ENCODE measurements at regions not wholly inside any gene's neighbourhood (a gene's known extent, or its start where the extent isn't known, plus 50 kb on each side); places are given as distances from the start of the nearest gene placed in this dataset.

GRCh38 chr12:127885954-127886750 lies 380.8 kb upstream of the TMEM132C start:
- no peaks in the 10 kb centered on the region for H3K9me3 ChIP-seq (ENCODE audit: control insufficient read depth, insufficient read depth, low read length)
- H3K9ac ChIP-seq (ENCODE audit: low read depth, low read length) = no peak overlapping the region
- no peaks in the 10 kb centered on the region for H3K4me1 ChIP-seq (ENCODE audit: control insufficient read depth, insufficient read depth, low read length)
- no peaks in the 10 kb centered on the region for H3K27me3 ChIP-seq (ENCODE audit: control insufficient read depth, insufficient read depth, low read length)
- H3K4me3 ChIP-seq (ENCODE audit: low read depth, low read length) = no peak overlapping the region
- no peaks in the 10 kb centered on the region for H3K36me3 ChIP-seq (ENCODE audit: control insufficient read depth, insufficient read depth, low read length)

- Histone ChIP-seq H3K4me1 (ENCODE audit: control insufficient read depth, insufficient read depth, low read length) (no peaks in the 10 kb centered on the region), H3K9me3 (ENCODE audit: control insufficient read depth, insufficient read depth, low read length) (no peaks in the 10 kb centered on the region), H3K36me3 (ENCODE audit: control insufficient read depth, insufficient read depth, low read length) (no peaks in the 10 kb centered on the region), H3K4me3 (ENCODE audit: low read depth, low read length) (no peak overlapping the region), H3K9ac (ENCODE audit: low read depth, low read length) (no peak overlapping the region), H3K27me3 (ENCODE audit: control insufficient read depth, insufficient read depth, low read length) (no peaks in the 10 kb centered on the region)
These were observed 380.1 kb upstream of the TMEM132C start for GRCh38 chr12:127886827-127887226.

GRCh38 chr12:127888943-127889719 lies 377.8 kb upstream of the TMEM132C start:
- H3K9ac ChIP-seq (ENCODE audit: low read depth, low read length) = no peak overlapping the region
- H3K27me3 ChIP-seq (ENCODE audit: control insufficient read depth, insufficient read depth, low read length) = no peaks in the 10 kb centered on the region
- no peaks in the 10 kb centered on the region for H3K36me3 ChIP-seq (ENCODE audit: control insufficient read depth, insufficient read depth, low read length)
- no peak overlapping the region for H3K4me3 ChIP-seq (ENCODE audit: low read depth, low read length)
- H3K4me1 ChIP-seq (ENCODE audit: control insufficient read depth, insufficient read depth, low read length) = peaks cover 3% of the 10 kb centered on the region
- no peaks in the 10 kb centered on the region for H3K9me3 ChIP-seq (ENCODE audit: control insufficient read depth, insufficient read depth, low read length)

- H3K9me3 ChIP-seq (ENCODE audit: control insufficient read depth, insufficient read depth, low read length) = no peaks in the 10 kb centered on the region
- no peak overlapping the region for H3K4me3 ChIP-seq (ENCODE audit: low read depth, low read length)
- no peaks in the 10 kb centered on the region for H3K27me3 ChIP-seq (ENCODE audit: control insufficient read depth, insufficient read depth, low read length)
- H3K4me1 ChIP-seq (ENCODE audit: control insufficient read depth, insufficient read depth, low read length) = peaks cover 7% of the 10 kb centered on the region
- no peaks in the 10 kb centered on the region for H3K36me3 ChIP-seq (ENCODE audit: control insufficient read depth, insufficient read depth, low read length)
- no peak overlapping the region for H3K9ac ChIP-seq (ENCODE audit: low read depth, low read length)
These were observed 372.9 kb upstream of the TMEM132C start for GRCh38 chr12:127893895-127894609.

- H3K4me1 ChIP-seq (ENCODE audit: control insufficient read depth, insufficient read depth, low read length) = peaks cover 7% of the 10 kb centered on the region
- no peaks in the 10 kb centered on the region for H3K27me3 ChIP-seq (ENCODE audit: control insufficient read depth, insufficient read depth, low read length)
- H3K9ac ChIP-seq (ENCODE audit: low read depth, low read length) = no peak overlapping the region
- H3K36me3 ChIP-seq (ENCODE audit: control insufficient read depth, insufficient read depth, low read length) = no peaks in the 10 kb centered on the region
- H3K4me3 ChIP-seq (ENCODE audit: low read depth, low read length) = no peak overlapping the region
- no peaks in the 10 kb centered on the region for H3K9me3 ChIP-seq (ENCODE audit: control insufficient read depth, insufficient read depth, low read length)
These were observed 370.3 kb upstream of the TMEM132C start for GRCh38 chr12:127896661-127897060.

- Histone ChIP-seq H3K4me1 (ENCODE audit: control insufficient read depth, insufficient read depth, low read length) (peaks cover 5% of the 10 kb centered on the region), H3K4me3 (ENCODE audit: low read depth, low read length) (no peak overlapping the region), H3K9ac (ENCODE audit: low read depth, low read length) (no peak overlapping the region), H3K9me3 (ENCODE audit: control insufficient read depth, insufficient read depth, low read length) (no peaks in the 10 kb centered on the region), H3K27me3 (ENCODE audit: control insufficient read depth, insufficient read depth, low read length) (no peaks in the 10 kb centered on the region), H3K36me3 (ENCODE audit: control insufficient read depth, insufficient read depth, low read length) (no peaks in the 10 kb centered on the region)
These were observed 368.4 kb upstream of the TMEM132C start for GRCh38 chr12:127898616-127899015.

- Histone ChIP-seq H3K4me3 (ENCODE audit: low read depth, low read length) (no peak overlapping the region), H3K27me3 (ENCODE audit: control insufficient read depth, insufficient read depth, low read length) (no peaks in the 10 kb centered on the region)
These were observed 367.0 kb upstream of the TMEM132C start for GRCh38 chr12:127899971-127900370.

GRCh38 chr12:127900386-127900785 lies 366.6 kb upstream of the TMEM132C start:
- Histone ChIP-seq H3K9me3 (ENCODE audit: control insufficient read depth, insufficient read depth, low read length) (no peaks in the 10 kb centered on the region), H3K4me1 (ENCODE audit: control insufficient read depth, insufficient read depth, low read length) (no peaks in the 10 kb centered on the region), H3K9ac (ENCODE audit: low read depth, low read length) (no peak overlapping the region), H3K27me3 (ENCODE audit: control insufficient read depth, insufficient read depth, low read length) (no peaks in the 10 kb centered on the region), H3K4me3 (ENCODE audit: low read depth, low read length) (no peak overlapping the region), H3K36me3 (ENCODE audit: control insufficient read depth, insufficient read depth, low read length) (no peaks in the 10 kb centered on the region)

More at GRCh38 chr12:127899971-127900370, 367.0 kb upstream of the TMEM132C start:
- no peak overlapping the region for H3K9ac ChIP-seq (ENCODE audit: low read depth, low read length)
- H3K9me3 ChIP-seq (ENCODE audit: control insufficient read depth, insufficient read depth, low read length) = no peaks in the 10 kb centered on the region
- no peaks in the 10 kb centered on the region for H3K36me3 ChIP-seq (ENCODE audit: control insufficient read depth, insufficient read depth, low read length)
- H3K4me1 ChIP-seq (ENCODE audit: control insufficient read depth, insufficient read depth, low read length) = no peaks in the 10 kb centered on the region

- Histone ChIP-seq H3K4me1 (ENCODE audit: control insufficient read depth, insufficient read depth, low read length) (no peaks in the 10 kb centered on the region), H3K9ac (ENCODE audit: low read depth, low read length) (no peak overlapping the region), H3K4me3 (ENCODE audit: low read depth, low read length) (no peak overlapping the region), H3K27me3 (ENCODE audit: control insufficient read depth, insufficient read depth, low read length) (no peaks in the 10 kb centered on the region), H3K9me3 (ENCODE audit: control insufficient read depth, insufficient read depth, low read length) (no peaks in the 10 kb centered on the region), H3K36me3 (ENCODE audit: control insufficient read depth, insufficient read depth, low read length) (no peaks in the 10 kb centered on the region)
These were observed 363.8 kb upstream of the TMEM132C start for GRCh38 chr12:127903146-127903545.

GRCh38 chr12:127909041-127909440 lies 357.9 kb upstream of the TMEM132C start:
- Histone ChIP-seq H3K36me3 (ENCODE audit: control insufficient read depth, insufficient read depth, low read length) (no peaks in the 10 kb centered on the region), H3K4me1 (ENCODE audit: control insufficient read depth, insufficient read depth, low read length) (no peaks in the 10 kb centered on the region), H3K9ac (ENCODE audit: low read depth, low read length) (no peak overlapping the region), H3K4me3 (ENCODE audit: low read depth, low read length) (no peak overlapping the region), H3K9me3 (ENCODE audit: control insufficient read depth, insufficient read depth, low read length) (no peaks in the 10 kb centered on the region), H3K27me3 (ENCODE audit: control insufficient read depth, insufficient read depth, low read length) (no peaks in the 10 kb centered on the region)

- Histone ChIP-seq H3K9me3 (ENCODE audit: control insufficient read depth, insufficient read depth, low read length) (no peaks in the 10 kb centered on the region), H3K27me3 (ENCODE audit: control insufficient read depth, insufficient read depth, low read length) (no peaks in the 10 kb centered on the region), H3K36me3 (ENCODE audit: control insufficient read depth, insufficient read depth, low read length) (no peaks in the 10 kb centered on the region), H3K9ac (ENCODE audit: low read depth, low read length) (no peak overlapping the region), H3K4me3 (ENCODE audit: low read depth, low read length) (no peak overlapping the region), H3K4me1 (ENCODE audit: control insufficient read depth, insufficient read depth, low read length) (no peaks in the 10 kb centered on the region)
These were observed 355.7 kb upstream of the TMEM132C start for GRCh38 chr12:127911291-127911690.
